Stimulated activated CD8-positive, alpha-beta memory T cell treated with anti-CD3 and anti-CD28 coated beads, Interleukin-4, amount 100 ng/mL, for 24 hours (primary cell): ENCODE measurements at regions not wholly inside any gene's neighbourhood (a gene's known extent, or its start where the extent isn't known, plus 50 kb on each side); places are given as distances from the start of the nearest gene placed in this dataset.

Experiments
- DNase-seq: peaks from one replicate; pipeline ENCODE4 v3.0.0-alpha.2; 2020; ENCODE audit warnings: low read depth

DNA sequence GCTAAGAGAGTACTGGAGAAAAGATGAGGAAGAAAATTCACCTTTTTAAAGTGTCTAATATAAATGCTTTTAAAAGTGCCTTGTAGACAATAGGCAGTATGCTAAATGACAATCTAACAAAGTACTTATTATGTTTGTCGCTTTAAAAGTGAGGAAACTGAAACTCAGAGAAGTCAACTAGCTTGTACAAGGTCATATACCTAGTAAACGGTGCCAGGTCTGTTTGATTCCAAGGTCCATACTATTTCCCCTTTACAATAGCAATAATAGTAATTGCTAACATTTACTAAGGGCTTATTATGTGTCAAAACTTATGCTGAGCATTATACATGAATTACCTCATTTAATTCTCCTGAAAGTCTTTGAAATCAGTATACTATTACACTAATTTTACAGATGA, 328.6 kb upstream of the SLC24A2 start:
- DNase-seq = no peak

DNA sequence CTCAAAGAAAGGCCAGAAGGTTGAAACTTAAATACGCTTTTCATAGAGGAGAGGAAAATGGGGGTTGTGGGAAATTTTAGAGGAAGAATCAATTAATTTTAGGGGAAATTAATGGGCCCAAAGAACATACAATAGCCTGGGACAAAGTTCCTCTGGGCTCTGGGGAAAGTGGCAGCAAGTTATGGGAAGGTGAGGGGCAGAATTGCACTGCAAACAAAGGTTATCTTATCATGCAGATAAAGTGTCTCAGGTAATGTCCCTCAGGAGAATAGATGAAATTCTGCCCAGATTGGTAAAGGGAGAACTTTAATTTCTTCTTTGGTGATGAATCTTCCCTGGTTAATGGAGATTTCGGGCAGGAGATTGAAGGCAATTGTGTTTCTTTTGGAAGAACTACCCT, 326.1 kb upstream of the SLC24A2 start:
- DNase-seq = no peak

DNA sequence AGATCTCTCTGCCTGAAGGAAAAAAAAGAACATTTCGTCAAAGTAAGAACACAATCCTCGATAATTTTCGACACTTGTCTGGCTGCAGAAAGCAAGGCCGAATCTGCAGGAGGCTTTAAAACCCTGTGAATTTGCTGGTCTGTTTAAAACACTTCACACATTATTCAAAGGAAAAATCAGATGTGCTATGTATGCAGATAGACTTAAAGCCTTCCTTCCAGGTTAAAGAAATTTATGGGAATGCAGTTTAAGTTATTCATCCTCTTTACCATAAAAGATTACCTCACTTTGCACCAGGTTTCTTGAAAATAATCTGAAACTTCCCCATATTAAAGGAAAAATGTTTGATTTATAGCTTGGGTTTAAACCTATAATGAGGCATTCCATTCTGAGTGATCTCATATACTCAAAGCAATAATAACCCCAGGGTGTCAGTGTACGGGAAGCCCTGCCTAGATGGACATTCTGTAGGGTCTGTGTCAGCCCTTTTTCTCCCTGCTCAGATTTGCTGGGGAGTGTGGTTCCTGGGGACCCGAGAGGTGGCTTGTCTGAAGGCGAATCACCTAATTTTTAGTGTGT, 323.5 kb upstream of the SLC24A2 start:
- DNase-seq = no peak

DNA sequence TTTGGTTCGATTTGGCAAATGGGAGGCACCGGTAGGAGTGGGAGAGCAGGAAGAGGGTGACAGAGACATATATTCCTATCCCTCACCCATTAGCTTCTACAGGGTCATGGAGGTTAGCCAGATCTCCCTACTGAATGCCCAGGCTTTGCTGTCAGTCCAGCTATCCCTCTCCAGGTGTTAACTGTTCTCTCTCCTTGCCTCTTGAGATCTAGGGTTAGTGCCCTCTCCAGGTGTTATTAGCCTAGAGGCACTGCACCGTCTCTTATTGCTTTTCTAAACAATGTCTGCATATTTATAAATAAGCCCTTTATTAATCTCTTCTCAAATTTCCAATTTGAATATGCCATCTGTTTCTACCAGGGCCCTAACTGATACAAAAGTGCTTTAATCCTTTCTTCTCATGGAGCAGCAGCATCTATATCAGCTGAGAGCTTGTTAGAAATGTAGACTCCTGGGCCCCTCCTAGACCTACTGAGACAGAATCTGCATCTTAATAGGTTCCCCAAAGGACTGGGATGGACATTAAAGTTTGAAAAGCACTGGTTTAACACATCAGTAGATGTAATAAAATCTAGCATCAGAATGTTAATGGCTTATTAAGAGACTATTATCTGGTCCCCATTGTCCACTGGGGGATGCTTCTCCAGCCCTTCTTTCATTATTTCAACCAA, 322.5 kb upstream of the SLC24A2 start:
- no peak for DNase-seq

DNA sequence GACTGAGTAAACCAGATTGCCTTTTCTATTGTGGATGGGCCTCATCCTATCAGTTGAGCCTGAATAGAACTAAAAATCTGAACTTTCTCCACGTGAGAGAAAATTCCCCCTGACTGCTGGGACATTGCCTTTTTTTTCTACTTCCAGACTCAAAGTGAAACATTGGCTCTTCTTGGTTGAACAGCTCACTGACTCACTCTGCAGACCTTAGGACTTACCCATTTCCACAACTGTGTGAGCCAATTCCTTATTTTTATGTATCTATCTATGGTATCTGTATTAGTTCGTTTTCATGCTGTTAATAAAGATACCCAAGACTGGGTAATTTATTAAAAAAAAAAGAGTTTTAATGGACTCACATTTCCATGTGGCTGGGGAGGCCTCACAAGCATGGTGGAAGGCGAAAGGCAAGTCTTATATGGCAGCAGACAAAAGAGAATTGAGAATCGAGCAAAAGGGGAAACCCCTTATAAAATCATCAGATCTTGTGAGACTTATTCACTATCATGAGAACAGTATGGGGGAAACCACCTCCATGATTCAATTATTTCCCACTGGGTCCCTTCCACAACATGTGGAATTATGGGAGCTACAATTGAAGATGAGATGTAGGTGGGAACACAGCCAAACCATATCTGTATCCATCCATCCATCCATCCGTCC, 306.7 kb upstream of the SLC24A2 start:
- DNase-seq = no peak

DNA sequence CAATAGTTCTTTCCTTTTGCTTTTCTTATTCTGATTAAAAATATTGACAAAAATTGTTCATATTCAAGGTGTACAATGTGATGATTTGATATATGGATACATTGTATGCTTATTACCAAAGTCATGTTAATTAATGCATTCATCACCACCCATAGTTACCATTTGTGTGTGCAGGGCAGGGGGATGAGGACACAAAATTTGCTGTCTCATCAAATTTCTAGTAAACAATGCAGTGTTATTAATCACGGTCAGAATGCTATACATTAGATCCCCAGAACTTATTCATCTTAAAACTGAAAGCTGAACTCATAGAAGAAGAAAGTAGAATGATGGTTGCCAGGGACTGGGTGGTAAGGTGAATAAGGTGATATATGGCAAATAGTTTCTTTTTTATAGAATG, 303.7 kb upstream of the SLC24A2 start:
- DNase-seq = no peak

DNA sequence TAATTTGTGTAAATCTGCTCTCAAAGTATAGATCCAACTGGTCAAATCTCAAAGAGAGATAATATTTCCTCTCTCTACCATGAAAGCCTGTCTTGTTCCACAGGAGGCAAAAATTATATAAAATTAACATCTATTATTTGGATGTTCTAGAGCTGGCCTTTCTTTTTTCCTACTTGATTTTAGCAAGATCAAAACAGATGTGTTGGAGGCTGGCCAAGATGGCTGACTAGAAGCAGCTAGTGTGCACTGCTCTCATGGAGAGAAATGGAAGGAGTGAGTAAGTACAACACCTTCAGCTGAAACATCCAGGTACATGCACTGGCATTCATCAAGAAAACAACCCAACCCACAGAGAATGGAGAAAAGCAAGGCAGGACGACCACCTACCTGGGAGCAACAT, 298.6 kb upstream of the SLC24A2 start:
- no peak for DNase-seq

DNA sequence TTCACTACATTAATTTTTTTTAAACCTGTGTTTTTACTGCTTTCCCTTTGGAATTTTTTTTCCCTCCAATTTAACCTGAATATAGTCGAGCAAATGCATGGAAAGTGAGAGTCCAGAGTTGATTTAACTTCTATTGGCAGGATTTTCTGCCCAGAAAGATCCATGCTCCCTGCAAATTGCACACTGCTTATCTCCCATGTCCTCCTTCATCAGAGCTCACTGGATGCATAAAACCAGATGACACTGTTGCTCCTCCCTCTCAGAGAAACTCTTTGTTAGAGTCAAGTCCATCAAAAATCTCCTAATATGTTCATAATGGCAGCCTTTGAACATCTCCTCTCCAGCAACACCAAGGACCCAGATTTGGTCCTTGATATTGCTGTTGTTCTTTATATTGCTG, 297.0 kb upstream of the SLC24A2 start:
- DNase-seq = no peak

DNA sequence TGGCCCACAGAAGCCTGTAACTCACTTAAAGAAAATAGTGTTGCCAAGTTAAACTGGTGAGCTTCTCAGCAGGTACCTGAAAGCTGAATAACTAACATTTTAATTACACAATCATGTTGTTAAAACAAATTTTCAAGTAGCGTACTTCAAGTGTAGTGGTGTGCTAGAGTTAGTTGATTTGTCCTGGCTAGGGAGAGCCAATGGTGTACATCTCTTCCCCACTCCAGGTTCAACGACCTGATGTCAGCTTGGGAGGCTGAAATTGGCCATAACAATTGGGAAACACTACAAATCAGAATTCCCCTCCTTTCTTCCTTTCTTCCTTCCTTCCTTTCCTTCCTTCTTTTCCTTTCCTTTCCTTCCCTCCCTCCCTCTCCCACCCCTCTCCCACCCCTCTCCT, 295.3 kb upstream of the SLC24A2 start:
- no peak for DNase-seq

DNA sequence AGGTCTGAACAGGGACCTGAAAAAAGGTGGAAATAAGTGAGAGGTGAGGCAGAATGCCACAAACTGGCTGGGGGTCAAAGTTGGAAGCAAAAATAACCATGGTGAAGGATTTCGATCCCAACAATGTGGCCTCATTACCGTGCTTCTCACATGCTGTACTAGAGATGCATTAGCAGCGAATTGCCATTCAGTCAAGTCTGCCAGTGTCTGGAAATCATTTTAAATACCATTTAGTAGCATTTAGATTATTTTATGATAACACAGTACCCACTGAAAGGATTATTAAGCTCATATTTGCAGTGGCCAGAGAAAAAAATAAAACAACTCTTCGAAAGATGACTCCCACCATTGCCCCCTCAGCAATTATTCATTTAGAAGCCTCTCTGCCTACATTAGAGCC, 294.6 kb upstream of the SLC24A2 start:
- DNase-seq = no peak

DNA sequence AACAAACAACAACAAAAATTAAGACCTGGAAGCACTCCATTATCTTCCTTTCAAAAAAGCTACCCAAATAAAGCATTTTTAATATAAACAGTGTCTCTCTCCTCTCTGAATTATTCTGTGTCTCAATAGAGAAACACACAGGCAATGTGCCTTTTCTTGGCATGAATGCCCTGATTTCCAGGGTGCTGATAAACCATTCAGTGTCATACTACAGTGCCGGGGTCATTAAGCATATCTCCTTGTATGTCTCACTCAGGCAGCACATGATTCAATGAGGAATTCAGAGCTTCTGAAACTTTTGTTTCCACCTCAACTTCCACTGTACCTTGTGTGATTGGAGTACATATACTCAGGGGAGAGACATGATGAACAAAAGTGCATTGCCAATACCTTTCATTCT, 294.0 kb upstream of the SLC24A2 start:
- no peak for DNase-seq

DNA sequence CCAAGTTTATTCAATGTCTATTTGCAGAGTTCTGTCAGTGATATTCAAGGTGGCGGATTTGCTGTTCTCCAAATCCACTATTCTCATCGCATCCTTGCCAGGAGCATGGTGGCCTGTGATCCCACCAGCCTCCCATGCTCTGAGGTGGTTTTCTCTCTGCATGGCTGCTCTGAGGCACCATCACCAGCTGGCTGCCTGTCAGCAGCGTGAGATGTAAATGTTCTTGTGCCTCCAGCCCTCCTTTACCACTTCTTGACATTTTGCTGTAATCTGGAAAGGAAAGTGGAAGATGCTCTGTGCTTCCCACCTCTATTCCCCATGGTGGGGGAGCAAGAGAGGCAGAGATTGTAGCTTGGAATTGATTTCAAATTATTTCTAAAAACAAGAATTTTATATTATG, 293.6 kb upstream of the SLC24A2 start:
- no peak for DNase-seq

DNA sequence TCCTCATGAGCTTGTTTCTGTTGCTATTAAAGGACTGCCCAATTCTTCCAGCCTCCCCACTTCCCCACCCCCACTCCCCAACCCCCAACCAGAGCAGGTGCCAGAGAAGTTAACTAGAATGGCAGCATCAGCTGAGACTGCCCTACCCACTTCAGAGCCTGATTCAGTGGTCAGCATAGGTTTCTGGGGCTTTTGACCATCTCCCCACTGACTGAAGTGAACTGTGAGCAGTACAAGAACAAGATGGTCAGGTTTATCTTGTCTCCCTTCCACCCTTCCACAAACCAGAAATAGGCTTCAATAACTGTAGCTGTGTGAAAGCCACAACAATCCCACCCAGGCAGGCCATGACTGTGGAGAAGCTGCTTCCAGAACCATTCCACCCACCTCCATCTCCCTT, 289.4 kb upstream of the SLC24A2 start:
- DNase-seq = no peak

DNA sequence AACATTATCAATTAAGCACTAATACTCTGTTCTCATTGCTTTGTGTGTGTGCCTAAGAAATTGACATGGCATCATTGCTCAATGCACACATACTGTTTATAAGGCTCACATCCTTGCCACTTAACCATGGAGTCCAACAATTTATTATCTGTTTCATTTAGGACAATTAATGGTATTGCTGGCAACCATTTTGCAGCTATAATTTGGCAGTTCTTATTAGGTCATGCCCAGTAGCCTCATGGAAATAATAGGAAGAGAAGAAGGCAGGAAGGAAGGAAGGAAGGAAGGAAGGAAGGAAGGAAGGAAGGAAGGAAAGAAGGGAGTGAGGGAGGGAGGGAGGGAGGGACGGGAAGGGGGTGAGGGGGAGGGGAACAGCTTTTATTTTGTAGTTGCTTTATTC, 285.5 kb upstream of the SLC24A2 start:
- DNase-seq = no peak

DNA sequence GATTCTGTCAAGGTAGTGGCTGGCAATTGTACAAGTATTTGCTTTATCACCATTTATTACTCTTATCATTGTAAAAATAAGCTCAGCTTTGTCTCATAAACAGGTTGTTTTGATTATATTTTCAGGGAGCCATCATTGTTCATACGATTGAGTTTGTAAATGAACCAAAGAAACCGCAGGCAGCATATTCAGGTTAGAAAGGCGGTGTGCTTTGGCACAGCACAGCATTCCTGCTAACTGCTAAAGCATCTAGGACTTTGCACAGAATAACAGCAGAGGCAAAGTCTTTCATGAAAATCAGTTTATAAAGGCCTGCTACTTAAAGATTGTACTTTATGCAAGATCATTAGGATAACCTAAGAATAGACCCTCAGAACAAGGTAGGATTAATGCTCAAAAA, 281.5 kb upstream of the SLC24A2 start:
- no peak for DNase-seq

DNA sequence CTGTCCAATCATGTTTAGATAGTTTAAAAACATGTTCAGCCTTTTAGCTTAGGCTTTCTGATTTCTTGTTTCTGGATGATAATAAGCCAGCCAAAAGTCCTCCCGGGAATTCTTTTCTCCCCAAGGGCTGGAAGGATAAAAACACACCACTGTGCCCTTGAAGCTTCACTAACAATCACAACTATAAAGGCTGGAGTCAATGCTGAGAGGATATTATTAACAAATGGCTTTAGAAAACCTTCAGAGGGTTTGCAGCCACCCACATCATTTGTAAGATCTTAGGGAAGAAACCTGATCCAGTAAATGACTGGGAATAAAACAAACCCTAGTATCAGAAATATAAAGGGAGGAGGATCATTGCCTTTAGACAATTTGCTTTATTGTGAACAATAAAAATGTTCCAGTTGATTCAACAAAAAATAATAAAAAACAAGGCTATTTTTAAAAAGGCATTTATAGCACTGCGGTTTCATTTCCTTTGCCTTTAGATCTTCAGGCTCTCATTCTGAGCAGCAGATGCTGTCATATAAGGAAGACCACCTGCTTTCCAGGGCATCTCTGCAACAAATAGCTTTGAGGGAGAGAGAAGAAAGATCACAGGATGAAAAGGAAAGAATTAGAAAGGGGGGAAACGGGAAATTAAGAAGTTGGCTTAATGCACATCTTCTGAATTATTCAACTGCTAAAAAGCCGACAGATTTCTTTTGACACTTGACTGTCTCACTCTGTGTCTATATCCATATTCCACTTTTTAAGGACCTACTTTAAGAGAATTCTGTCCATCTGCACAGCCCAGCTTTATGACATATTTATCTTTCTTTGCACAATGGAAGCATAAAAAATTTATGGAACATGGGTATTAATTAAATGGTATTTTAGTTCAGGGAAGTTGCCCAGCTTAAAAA, 277.2 kb upstream of the SLC24A2 start:
- DNase-seq = no peak

DNA sequence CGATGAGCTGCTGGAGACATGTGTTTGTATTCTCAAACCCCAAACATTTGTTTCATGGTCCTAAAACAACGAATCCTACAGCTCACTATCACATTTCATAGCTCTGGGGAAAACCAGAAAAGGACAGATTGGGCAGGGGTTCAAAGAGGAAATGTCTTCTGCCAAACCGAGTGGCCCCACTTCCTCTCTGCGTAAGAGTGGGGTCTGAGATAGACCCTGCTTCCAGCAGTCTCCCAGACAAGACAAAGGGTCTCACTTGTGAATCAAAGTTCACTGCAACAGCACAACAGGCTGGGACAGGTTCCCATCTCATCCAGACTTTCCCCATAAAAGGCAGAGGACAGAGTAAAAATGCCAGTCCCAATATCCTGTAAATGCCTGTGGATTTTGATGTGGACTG, 276.2 kb upstream of the SLC24A2 start:
- no peak for DNase-seq

DNA sequence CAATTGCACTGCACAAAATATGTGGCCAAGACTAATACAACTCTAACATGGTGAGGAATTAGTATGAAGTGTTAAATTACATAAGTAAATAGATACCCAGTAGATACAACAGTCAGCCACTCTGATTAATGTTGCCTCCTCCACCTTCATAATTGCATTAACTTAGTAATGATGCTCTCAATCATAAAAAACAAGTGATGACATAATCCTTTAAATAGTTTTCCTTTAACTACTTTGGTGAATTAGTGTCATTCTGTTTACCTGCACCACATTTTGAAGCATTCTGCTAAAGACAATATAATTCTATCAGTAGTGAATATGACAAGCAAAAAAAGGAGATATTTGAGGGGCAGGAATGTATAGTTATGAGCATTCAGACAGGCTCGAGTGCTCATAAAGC, 265.9 kb upstream of the SLC24A2 start:
- no peak for DNase-seq

DNA sequence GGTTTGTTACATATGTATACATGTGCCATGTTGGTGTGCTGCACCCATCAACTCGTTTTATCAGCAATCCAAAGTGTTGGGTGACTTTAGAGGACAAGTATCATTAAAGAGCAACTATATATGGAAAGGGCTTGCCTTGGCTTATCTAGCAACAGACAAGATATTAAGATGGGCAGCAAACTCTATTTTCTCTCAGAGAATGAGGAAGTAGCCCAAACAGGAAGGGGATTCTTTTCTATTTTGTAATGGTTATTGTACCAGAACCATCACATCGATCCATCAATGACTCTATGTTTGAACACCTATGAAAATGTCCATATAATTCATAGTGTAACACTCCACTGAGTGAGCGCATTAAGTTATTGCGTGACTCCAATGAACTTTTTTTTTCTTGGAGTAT, 260.1 kb upstream of the SLC24A2 start:
- DNase-seq = no peak

DNA sequence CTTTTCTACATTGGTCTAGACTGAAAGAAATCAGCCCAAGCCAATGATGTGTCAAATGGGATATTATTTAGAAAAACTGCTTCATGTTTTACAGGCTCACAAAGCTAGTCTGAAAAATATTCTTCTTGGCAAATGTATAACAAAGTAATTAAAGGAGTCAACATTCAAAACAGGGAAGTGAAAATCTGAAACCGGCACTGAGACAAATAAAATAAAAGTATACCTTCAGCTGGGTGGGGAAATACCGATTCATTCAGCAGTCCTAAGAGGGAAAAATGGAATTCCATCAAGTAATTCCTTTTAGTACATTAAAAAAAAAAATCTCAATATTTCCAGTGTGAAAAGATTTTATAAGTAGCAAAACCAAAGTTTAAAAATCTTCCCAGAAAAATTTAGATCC, 259.6 kb upstream of the SLC24A2 start:
- DNase-seq = no peak

DNA sequence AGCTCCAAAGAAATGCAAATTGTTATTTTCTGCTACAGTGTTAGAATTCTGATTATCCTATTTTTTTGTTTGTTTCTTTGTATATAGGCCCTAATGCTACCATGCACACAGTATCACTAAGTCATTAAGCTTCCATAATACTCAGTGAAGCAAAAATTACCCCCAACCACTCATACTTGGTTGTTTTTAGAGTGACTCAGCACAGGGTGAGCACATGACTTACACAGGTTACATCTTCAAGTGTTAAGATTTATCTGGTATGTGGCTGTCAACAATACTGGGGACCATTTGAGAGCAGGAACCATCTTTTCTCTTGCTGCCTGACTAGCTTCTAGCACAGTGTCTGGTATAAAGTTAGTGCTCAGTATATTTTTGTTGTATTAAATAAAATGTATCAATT, 255.8 kb upstream of the SLC24A2 start:
- DNase-seq = no peak

DNA sequence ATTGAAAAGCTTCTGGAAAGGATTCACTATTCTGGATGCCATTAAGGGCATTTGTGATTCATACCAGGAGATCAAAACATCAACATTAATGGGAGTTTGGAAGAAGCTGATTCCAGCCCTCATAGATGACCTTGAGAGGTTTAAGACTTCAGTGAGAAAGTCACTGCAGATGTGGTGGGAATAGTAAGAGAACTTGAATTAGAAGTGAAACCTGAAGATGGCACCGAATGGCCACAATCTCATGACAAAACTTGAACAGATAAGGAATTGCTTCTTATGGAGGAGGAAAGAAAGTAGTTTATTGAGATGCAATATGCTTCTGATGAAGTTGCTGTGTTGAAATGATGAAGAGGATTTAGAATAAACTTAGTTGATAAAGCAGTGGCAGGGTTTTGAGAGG, 254.6 kb upstream of the SLC24A2 start:
- no peak for DNase-seq

DNA sequence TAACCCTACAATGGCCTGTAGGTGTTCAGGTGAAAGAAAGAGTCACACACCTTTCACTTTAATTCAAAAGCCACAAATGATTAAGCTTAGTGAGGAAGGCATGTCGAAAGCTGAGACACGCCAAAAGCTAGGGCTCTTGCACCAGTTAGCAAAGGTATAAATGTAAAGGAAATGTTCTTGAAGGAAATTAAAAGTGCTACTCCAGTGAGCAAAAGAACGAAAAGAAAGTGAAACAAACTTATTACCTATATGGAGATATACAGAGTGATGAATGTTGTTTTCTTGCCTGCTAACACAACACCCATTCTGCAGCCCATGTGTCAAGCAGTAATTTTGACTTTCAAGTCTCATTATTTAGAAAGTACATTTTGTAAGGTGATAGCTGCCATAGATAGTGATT, 254.2 kb upstream of the SLC24A2 start:
- no peak for DNase-seq
